ENCODE measurements at regions not wholly inside any gene's neighbourhood (a gene's known extent, or its start where the extent isn't known, plus 50 kb on each side); places are given as distances from the start of the nearest gene placed in this dataset.

- Histone ChIP-seq H3K27me3 (ENCODE audit: control insufficient read depth, insufficient read depth, low read length) (no peaks in the 10 kb centered on the region), H3K36me3 (ENCODE audit: control insufficient read depth, insufficient read depth, low read length) (peaks cover 6% of the 10 kb centered on the region), H3K4me3 (ENCODE audit: low read depth, low read length) (no peak overlapping the region)
- ChIA-PET CTCF (interaction anchor here (1.0 to 1.2 kb wide), 2 partner anchors 10 to 58 kb away, joined by 3 to 4 read pairs; no protein-coding TSS in a partner anchor), POLR2A (interaction anchor here (0.6 kb wide), 1 partner anchor 18 kb away, joined by 3 read pairs; no protein-coding TSS in a partner anchor)
- TF ChIP-seq CTCF (IDR thresholded peaks at IDR 0.05; ENCODE audit: insufficient read depth, low read depth, low read length): no peak
- no peak for DNase-seq (ENCODE audit: low read depth)
Measured at GRCh38 chr14:71694591-71695530, 237.4 kb upstream of the RGS6 start.

GRCh38 chr14:71695611-71696350, 236.4 kb upstream of the RGS6 start:
- DNase-seq (ENCODE audit: low read depth): no peak
- peaks cover 6% of the 10 kb centered on the region for H3K36me3 ChIP-seq (ENCODE audit: control insufficient read depth, insufficient read depth, low read length)
- H3K4me3 ChIP-seq (ENCODE audit: low read depth, low read length): no peak overlapping the region
- POLR2A ChIA-PET: interaction anchor here (0.6 kb wide), 1 partner anchor 17 kb away, joined by 3 read pairs; no protein-coding TSS in a partner anchor
- no peaks in the 10 kb centered on the region for H3K27me3 ChIP-seq (ENCODE audit: control insufficient read depth, insufficient read depth, low read length)
- CTCF ChIA-PET: interaction anchor here (1.0 to 1.2 kb wide), 2 partner anchors 9 to 57 kb away, joined by 3 to 4 read pairs; no protein-coding TSS in a partner anchor
- no peak for TF ChIP-seq CTCF (IDR thresholded peaks at IDR 0.05; ENCODE audit: insufficient read depth, low read depth, low read length)

- Histone ChIP-seq H3K27me3 (ENCODE audit: control insufficient read depth, insufficient read depth, low read length) (no peaks in the 10 kb centered on the region), H3K36me3 (ENCODE audit: control insufficient read depth, insufficient read depth, low read length) (peaks cover 4% of the 10 kb centered on the region), H3K4me3 (ENCODE audit: low read depth, low read length) (no peak overlapping the region)
- CTCF ChIA-PET: interaction anchor here (1.0 kb wide), 1 partner anchor 14 kb away, joined by 3 read pairs; no protein-coding TSS in a partner anchor
- DNase-seq (ENCODE audit: low read depth): no peak
- no peak for TF ChIP-seq CTCF (IDR thresholded peaks at IDR 0.05; ENCODE audit: insufficient read depth, low read depth, low read length)
- POLR2A ChIA-PET: no interaction called here
Measured at GRCh38 chr14:71698027-71698426, 234.2 kb upstream of the RGS6 start.

GRCh38 chr14:71698673-71699072, 233.6 kb upstream of the RGS6 start:
- no peak for DNase-seq (ENCODE audit: low read depth)
- ChIA-PET CTCF (interaction anchor here (1.0 kb wide), 1 partner anchor 13 kb away, joined by 3 read pairs; no protein-coding TSS in a partner anchor), POLR2A (no interaction called here)
- H3K36me3 ChIP-seq (ENCODE audit: control insufficient read depth, insufficient read depth, low read length): peaks cover 4% of the 10 kb centered on the region
- no peak overlapping the region for H3K4me3 ChIP-seq (ENCODE audit: low read depth, low read length)
- H3K27me3 ChIP-seq (ENCODE audit: control insufficient read depth, insufficient read depth, low read length): no peaks in the 10 kb centered on the region
- TF ChIP-seq CTCF (IDR thresholded peaks at IDR 0.05; ENCODE audit: insufficient read depth, low read depth, low read length): no peak

GRCh38 chr14:71701990-71702389, 230.2 kb upstream of the RGS6 start:
- TF ChIP-seq CTCF (IDR thresholded peaks at IDR 0.05; ENCODE audit: insufficient read depth, low read depth, low read length): no peak
- ChIA-PET CTCF (no interaction called here), POLR2A (no interaction called here)
- H3K4me3 ChIP-seq (ENCODE audit: low read depth, low read length): no peak overlapping the region
- H3K36me3 ChIP-seq (ENCODE audit: control insufficient read depth, insufficient read depth, low read length): peaks cover 4% of the 10 kb centered on the region
- no peak for DNase-seq (ENCODE audit: low read depth)
- H3K27me3 ChIP-seq (ENCODE audit: control insufficient read depth, insufficient read depth, low read length): no peaks in the 10 kb centered on the region

All from BJ (cell line).